ENCODE measurements at regions not wholly inside any gene's neighbourhood (a gene's known extent, or its start where the extent isn't known, plus 50 kb on each side); places are given as distances from the start of the nearest gene placed in this dataset.

DNA sequence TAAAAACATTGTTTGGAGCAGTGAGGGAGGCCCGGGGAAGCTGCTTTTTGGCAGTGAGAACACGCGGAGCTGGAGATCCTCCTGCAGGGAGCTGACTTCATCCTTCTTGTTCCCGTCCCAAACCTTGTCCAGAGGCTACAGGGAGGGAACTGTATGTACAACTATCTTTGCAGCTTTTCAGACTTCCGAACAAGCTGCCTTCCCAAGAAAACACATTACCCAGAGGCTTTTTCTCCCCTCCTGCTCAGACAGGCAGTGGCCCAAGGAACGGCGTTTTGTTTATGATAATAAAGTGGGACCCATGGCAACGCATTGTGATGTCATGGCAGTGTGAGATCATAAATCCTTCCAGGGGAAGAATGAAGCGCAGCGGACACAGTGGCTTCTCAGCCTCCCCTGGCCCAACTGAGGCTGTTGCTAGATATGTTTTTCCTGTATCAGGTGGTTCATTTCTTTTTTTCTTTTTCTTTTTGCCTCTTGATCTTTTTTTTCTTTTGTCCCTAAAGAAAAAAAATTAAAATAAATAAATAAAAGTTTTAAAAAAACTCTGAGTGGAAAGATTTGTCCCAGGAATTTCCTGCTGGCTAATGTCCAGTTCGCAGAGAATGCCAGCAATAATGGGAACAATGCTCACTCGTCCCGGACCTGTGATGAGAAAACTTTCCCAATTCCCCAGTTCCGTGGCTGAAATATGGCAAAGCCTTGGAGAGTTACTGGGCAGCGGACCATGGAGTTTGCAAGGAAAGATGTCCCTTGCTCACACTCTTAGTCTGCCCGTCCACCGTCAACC lies 103.4 kb upstream of the MAP1LC3B2 start:
- TF ChIP-seq POLR2A (IDR thresholded peaks at IDR 0.05; ENCODE audit: low read depth, low read length) (no peak), EZH2 (IDR thresholded peaks at IDR 0.05; ENCODE audit: borderline replicate concordance, low read depth, low read length, severe bottlenecking) (no peak), CTCF (IDR thresholded peaks at IDR 0.05; ENCODE audit: extremely low read depth in 1 of 2, insufficient read depth in 1 of 2, low read depth in 1 of 2, low read length in 2 of 2) (no peak), FOS (IDR thresholded peaks at IDR 0.05; ENCODE audit: borderline replicate concordance, insufficient read depth, low read length) (peak; percentile 14), POLR2AphosphoS5 (IDR thresholded peaks at IDR 0.05; ENCODE audit: insufficient read depth, low read depth, low read length) (no peak)
